HepG2 (cell line): ENCODE measurements at regions not wholly inside any gene's neighbourhood (a gene's known extent, or its start where the extent isn't known, plus 50 kb on each side); places are given as distances from the start of the nearest gene placed in this dataset.
"Not testable (repeated sequence)": the region's sequence is repeated elsewhere in the genome, so short reads cannot be mapped to it uniquely, and the experiment has no call there.

Source experiments
- ATAC-seq: fragments of 200-7000 bp; cut with Tn5 transposase; 3 replicates; pipeline ENCODE4 v1.9.1; 2020; ENCODE audit warnings: mild to moderate bottlenecking, moderate library complexity
- BruUV-seq: library from RNA; stranded (reverse); fragments of 400-500 nt; replicated peaks from 2 replicates; lab custom pipeline; 2021; lab: Mats Ljungman, UMichigan
- CTCF ChIA-PET: fragments of 300-600 bp; formaldehyde crosslinking; extraction: SDS; loops from one replicate; lab custom pipeline; 2021; ENCODE audit warnings: low total read pairs, inconsistent platforms, low intra/inter-chr PET ratio; lab: Yijun Ruan, JAX
- POLR2A ChIA-PET: fragments of 350-600 bp; sonication (Branson Sonifier 250); formaldehyde crosslinking; loops from one replicate; lab custom pipeline; 2020; ENCODE audit warnings: antibody characterized with exemption, inconsistent platforms; lab: Yijun Ruan, JAX
- DNase-seq: peaks from one replicate; pipeline ENCODE4 v3.0.0-alpha.2; 2015; ENCODE audit warnings: low spot score
- FAIRE-seq: peaks from 3 replicates; lab custom pipeline; 2011; peaks lifted over from hg19 to GRCh38; lab: Jason Lieb, UNC
- H2AFZ ChIP-seq: one replicate; pipeline ENCODE4 v1.6.1; 2011; ENCODE audit warnings: low read length, inconsistent platforms
- H3K27ac ChIP-seq: fragments of 300-600 bp; 3 replicates; pipeline ENCODE4 v1.8.0; 2011; ENCODE audit warnings: mixed run types, mild to moderate bottlenecking, mixed read lengths, low read length, inconsistent platforms; ENCODE audit not compliant: insufficient read depth; ENCODE audit errors: extremely low read length
- H3K27me3 ChIP-seq, 2 experiments: fragments of 200-600 bp in 1 of 2; 2 replicates in 1 of 2; 3 replicates in 1 of 2; pipeline versions ENCODE4 v1.6.0 to v1.8.0; 2011; ENCODE audit warnings: low read length in 2 of 2, mild to moderate bottlenecking in 2 of 2, moderate library complexity in 2 of 2, inconsistent platforms in 1 of 2; ENCODE audit not compliant: insufficient read depth in 2 of 2, control insufficient read depth in 1 of 2
- H3K36me3 ChIP-seq, 2 experiments: fragments of 200-600 bp in 1 of 2; replicated peaks in 1 of 2; 2 replicates in 1 of 2; 3 replicates in 1 of 2; pipeline versions ENCODE4 v1.5.1 to v1.8.0; 2011; ENCODE audit warnings: low read length in 2 of 2, inconsistent platforms in 1 of 2; ENCODE audit not compliant: insufficient read depth in 2 of 2, control insufficient read depth in 1 of 2
- H3K4me1 ChIP-seq: 2 replicates; pipeline ENCODE4 v1.5.1; 2012; ENCODE audit warnings: low read length, inconsistent platforms; ENCODE audit not compliant: insufficient read depth
- H3K4me2 ChIP-seq: 2 replicates; pipeline ENCODE4 v1.6.0; 2011; ENCODE audit warnings: low read depth, low read length, inconsistent platforms
- H3K4me3 ChIP-seq, 3 experiments: fragments of 200-600 bp in 1 of 3; sonication (generic), shearing (Covaris generic) in 1 of 3; replicated peaks in 1 of 3; 2 replicates each; pipeline ENCODE4 v1.5.1; 2011 to 2016; ENCODE audit warnings: low read length in 3 of 3, inconsistent platforms in 2 of 3, low read depth in 2 of 3, mild to moderate bottlenecking in 2 of 3, control low read depth in 1 of 3, mixed read lengths in 1 of 3; ENCODE audit not compliant: insufficient read depth in 1 of 3
- H3K79me2 ChIP-seq: one replicate; pipeline ENCODE4 v1.6.1; 2011; ENCODE audit warnings: low read length, inconsistent platforms; ENCODE audit not compliant: insufficient read depth
- H3K9ac ChIP-seq: 2 replicates; pipeline ENCODE4 v1.6.0; 2011; ENCODE audit warnings: mild to moderate bottlenecking, low read depth, low read length, inconsistent platforms; ENCODE audit not compliant: insufficient read depth
- H3K9me3 ChIP-seq: 2 replicates; pipeline ENCODE4 v1.5.1; 2012; ENCODE audit warnings: mild to moderate bottlenecking, low read length
- H4K20me1 ChIP-seq: 2 replicates; pipeline ENCODE4 v1.6.0; 2011; ENCODE audit warnings: inconsistent platforms, mild to moderate bottlenecking, low read length, moderate library complexity; ENCODE audit not compliant: insufficient read depth
- FLYWCH1 ChIP-seq: sonication (generic); formaldehyde crosslinking; IDR thresholded peaks from 2 replicates; pipeline ENCODE4 v1.8.1; 2023; ENCODE audit warnings: mild to moderate bottlenecking, missing genetic modification reagents
- HIC2 ChIP-seq: sonication (generic); formaldehyde crosslinking; IDR thresholded peaks from 2 replicates; pipeline ENCODE4 v1.9.0; 2022; ENCODE audit warnings: low read depth, missing genetic modification reagents
- HOXA3 ChIP-seq: sonication (generic); formaldehyde crosslinking; IDR thresholded peaks from 2 replicates; pipeline ENCODE4 v1.5.0; 2020; ENCODE audit warnings: missing genetic modification reagents
- SAP130 ChIP-seq: IDR thresholded peaks from 2 replicates; pipeline ENCODE4 v1.6.1; 2016; ENCODE audit warnings: low read depth
- ZBTB3 ChIP-seq: sonication (generic); formaldehyde crosslinking; IDR thresholded peaks from 2 replicates; pipeline ENCODE4 v1.4.0; 2020; ENCODE audit warnings: low read depth, mild to moderate bottlenecking, moderate library complexity, missing genetic modification reagents, borderline replicate concordance
- ZNF598 ChIP-seq: sonication (generic); formaldehyde crosslinking; IDR thresholded peaks from 2 replicates; pipeline ENCODE4 v1.5.1; 2020; ENCODE audit warnings: mild to moderate bottlenecking, missing genetic modification reagents, borderline replicate concordance
- WGBS: methylation state at CpG from one replicate; pipeline ENCODE4 v1.1.6; 2017; ENCODE audit warnings: low lambda C conversion rate; 5-methylcytosine and 5-hydroxymethylcytosine counted together
- in situ Hi-C: cut with HindIII; loops from 2 replicates; pipeline ENCODE4 v1.10.0; 2017; ENCODE audit warnings: low pct_unique_long_range_greater_than_20kb; ENCODE audit not compliant: extremely low pct_ligation_motif_present
- intact Hi-C: fragments of 100-400 bp; cut with micrococcal nuclease; formaldehyde crosslinking; loops from one replicate; pipeline ENCODE4 v1.10.0; 2022; ENCODE audit not compliant: unreplicated experiment
- TF ChIP-seq, protein P1 (sequence below): sonication (generic); formaldehyde crosslinking; IDR thresholded peaks from 2 replicates; pipeline ENCODE4 v1.9.0; 2021; ENCODE audit warnings: missing genetic modification reagents, borderline replicate concordance

GRCh38 chr1:157337785-157338184, 199.6 kb upstream of the ETV3 start:
- H3K4me2 ChIP-seq, FAIRE-seq, H3K36me3 ChIP-seq, H3K27me3 ChIP-seq, H3K4me1 ChIP-seq, H3K4me3 ChIP-seq, BruUV-seq, H3K9ac ChIP-seq, H3K9me3 ChIP-seq, ATAC-seq, CTCF ChIA-PET, DNase-seq, H4K20me1 ChIP-seq, in situ Hi-C loops, H2AFZ ChIP-seq, H3K27ac ChIP-seq, intact Hi-C loops, H3K79me2 ChIP-seq, POLR2A ChIA-PET: not testable (repeated sequence)
- WGBS = 3% methylated on average over 1 of the region's 1 CpG

- no peak for ATAC-seq
- intact Hi-C loops (no loop called here), in situ Hi-C loops (no loop called here)
- ChIA-PET POLR2A (no interaction called here), CTCF (no interaction called here)
- TF ChIP-seq ZNF598 (no peak), SAP130 (CRISPR knock-in tag) (no peak), HIC2 (CRISPR knock-in tag) (no peak), HOXA3 (CRISPR knock-in tag) (no peak), FLYWCH1 (CRISPR knock-in tag) (no peak), ZBTB3 (CRISPR knock-in tag) (no peak)
- TF ChIP-seq, protein P1, sequence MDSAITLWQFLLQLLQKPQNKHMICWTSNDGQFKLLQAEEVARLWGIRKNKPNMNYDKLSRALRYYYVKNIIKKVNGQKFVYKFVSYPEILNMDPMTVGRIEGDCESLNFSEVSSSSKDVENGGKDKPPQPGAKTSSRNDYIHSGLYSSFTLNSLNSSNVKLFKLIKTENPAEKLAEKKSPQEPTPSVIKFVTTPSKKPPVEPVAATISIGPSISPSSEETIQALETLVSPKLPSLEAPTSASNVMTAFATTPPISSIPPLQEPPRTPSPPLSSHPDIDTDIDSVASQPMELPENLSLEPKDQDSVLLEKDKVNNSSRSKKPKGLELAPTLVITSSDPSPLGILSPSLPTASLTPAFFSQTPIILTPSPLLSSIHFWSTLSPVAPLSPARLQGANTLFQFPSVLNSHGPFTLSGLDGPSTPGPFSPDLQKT (CRISPR knock-in tag) = no peak
- Histone ChIP-seq H3K79me2 (no peaks in the 10 kb centered on the region), H4K20me1 (no peaks in the 10 kb centered on the region), H3K9ac (no peak overlapping the region), H3K27me3 (no peaks in the 10 kb centered on the region; a peak in 1 of 5 replicates), H3K4me1 (no peaks in the 10 kb centered on the region), H3K4me3 (no peak overlapping the region), H2AFZ (no peak overlapping the region), H3K4me2 (no peak overlapping the region), H3K9me3 (no peaks in the 10 kb centered on the region), H3K36me3 (no peaks in the 10 kb centered on the region), H3K27ac (no peak overlapping the region)
- BruUV-seq = no TSS peak
- WGBS = 0% methylated on average over 2 of the region's 2 CpGs
- no peak for FAIRE-seq
- DNase-seq = no peak
These were observed 196.9 kb upstream of the ETV3 start for GRCh38 chr1:157335056-157335455.
